ENCODE measurements at regions not wholly inside any gene's neighbourhood (a gene's known extent, or its start where the extent isn't known, plus 50 kb on each side); places are given as distances from the start of the nearest gene placed in this dataset.

DNA sequence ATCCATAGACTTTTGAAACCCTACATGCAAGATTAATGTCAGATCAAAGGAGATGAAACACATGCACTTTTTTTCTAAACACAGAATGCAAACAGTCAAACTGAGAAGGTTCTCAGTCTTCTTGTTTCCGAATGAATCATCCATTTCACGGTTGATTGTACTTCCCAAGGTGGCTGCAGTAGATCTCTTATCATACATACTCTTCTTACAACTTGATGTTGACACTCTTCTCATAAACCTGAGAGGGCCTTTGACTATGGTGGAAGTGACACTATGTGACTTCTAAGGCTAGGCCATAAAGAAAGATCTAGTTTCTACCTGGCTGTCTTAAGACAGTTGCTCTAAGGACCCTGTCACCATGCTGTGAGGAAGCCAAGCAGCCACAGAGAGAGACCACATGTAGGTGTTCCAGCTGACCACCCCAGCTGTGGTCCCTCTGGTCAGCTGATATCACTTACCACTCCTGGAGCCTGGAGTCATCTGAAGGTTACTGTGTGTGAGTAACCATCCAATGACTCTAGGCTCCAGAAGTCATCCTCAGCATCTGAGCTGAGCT is 67.2 kb upstream of the HMGA2 start:
- DNase-seq (ENCODE audit: low spot score in 2 of 2): no peak
- intact Hi-C loops (cut with DNase I; ENCODE audit: low total_unique reads): no loop called here
- H3K4me3 ChIP-seq (ENCODE audit: low read depth, poor library complexity, severe bottlenecking): no peak overlapping the region
- WGBS, 2 donors: 25 to 84% methylated on average over 2 of the region's 2 CpGs
- TF ChIP-seq, protein P1, sequence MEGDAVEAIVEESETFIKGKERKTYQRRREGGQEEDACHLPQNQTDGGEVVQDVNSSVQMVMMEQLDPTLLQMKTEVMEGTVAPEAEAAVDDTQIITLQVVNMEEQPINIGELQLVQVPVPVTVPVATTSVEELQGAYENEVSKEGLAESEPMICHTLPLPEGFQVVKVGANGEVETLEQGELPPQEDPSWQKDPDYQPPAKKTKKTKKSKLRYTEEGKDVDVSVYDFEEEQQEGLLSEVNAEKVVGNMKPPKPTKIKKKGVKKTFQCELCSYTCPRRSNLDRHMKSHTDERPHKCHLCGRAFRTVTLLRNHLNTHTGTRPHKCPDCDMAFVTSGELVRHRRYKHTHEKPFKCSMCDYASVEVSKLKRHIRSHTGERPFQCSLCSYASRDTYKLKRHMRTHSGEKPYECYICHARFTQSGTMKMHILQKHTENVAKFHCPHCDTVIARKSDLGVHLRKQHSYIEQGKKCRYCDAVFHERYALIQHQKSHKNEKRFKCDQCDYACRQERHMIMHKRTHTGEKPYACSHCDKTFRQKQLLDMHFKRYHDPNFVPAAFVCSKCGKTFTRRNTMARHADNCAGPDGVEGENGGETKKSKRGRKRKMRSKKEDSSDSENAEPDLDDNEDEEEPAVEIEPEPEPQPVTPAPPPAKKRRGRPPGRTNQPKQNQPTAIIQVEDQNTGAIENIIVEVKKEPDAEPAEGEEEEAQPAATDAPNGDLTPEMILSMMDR (IDR thresholded peaks at IDR 0.05): no peak
- TF ChIP-seq POLR2A (IDR thresholded peaks at IDR 0.05): no peak

DNA sequence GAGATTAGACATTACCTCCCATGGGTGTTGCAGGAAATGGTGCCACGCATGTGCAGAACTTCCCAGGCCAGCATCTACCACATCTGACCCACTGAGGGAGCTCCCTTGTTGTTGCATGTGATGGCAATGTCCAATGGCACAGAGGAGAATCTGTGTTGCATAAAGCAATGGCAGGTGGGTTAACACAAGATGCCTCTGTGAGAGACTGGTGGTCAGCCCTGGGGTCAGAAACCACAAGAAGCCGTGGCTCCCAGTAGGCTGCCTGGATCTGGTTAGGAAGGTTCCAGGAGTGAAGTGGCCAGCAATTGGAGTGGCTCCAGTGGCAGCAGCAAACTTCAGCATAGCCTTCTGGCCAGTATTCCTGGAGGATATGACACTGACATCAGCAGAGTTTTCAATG is 65.9 kb upstream of the HMGA2 start:
- TF ChIP-seq POLR2A (IDR thresholded peaks at IDR 0.05): no peak
- TF ChIP-seq, protein P1 (IDR thresholded peaks at IDR 0.05): no peak
- intact Hi-C loops (cut with DNase I; ENCODE audit: low total_unique reads): no loop called here
- DNase-seq (ENCODE audit: low spot score in 2 of 2): no peak
- 89 to 95% methylated on average over 1 to 2 of the region's 2 CpGs for WGBS, 2 donors
- no peak overlapping the region for H3K4me3 ChIP-seq (ENCODE audit: low read depth, poor library complexity, severe bottlenecking)

DNA sequence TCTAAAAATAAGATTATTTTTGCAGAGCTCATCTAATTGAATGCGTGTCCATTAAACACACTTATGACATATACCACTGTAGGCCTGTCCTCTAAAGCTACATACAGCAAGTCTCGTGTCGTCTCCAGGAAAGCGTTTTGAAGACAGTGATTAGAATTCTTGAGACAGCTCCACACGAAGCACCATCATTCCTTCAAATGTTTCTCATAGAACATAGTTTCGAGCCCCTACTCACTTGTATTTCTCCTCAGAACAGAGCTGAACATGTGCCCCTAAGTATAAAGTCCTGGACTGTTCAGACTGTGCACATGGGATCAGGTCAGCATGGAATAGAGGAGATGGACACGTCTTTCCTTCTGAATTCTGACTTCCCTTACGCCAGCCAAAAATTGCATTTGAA is 64.5 kb upstream of the HMGA2 start:
- DNase-seq (ENCODE audit: low spot score in 2 of 2): no peak
- 91 to 92% methylated on average over 8 of the region's 8 CpGs for WGBS, 2 donors
- no peak for TF ChIP-seq POLR2A (IDR thresholded peaks at IDR 0.05)
- TF ChIP-seq, protein P1 (IDR thresholded peaks at IDR 0.05): no peak
- intact Hi-C loops (cut with DNase I; ENCODE audit: low total_unique reads): no loop called here
- no peak overlapping the region for H3K4me3 ChIP-seq (ENCODE audit: low read depth, poor library complexity, severe bottlenecking)

GRCh38 chr12:65761301-65761700 is 63.0 kb upstream of the HMGA2 start:
- WGBS, 2 donors: 81 to 90% methylated on average over 2 of the region's 2 CpGs
- intact Hi-C loops (cut with DNase I; ENCODE audit: low total_unique reads): no loop called here
- no peak for DNase-seq (ENCODE audit: low spot score in 2 of 2)
- no peak for TF ChIP-seq POLR2A (IDR thresholded peaks at IDR 0.05)
- TF ChIP-seq, protein P1 (IDR thresholded peaks at IDR 0.05): no peak
- H3K4me3 ChIP-seq (ENCODE audit: low read depth, poor library complexity, severe bottlenecking): no peak overlapping the region

- no peak for DNase-seq (ENCODE audit: low spot score in 2 of 2)
- H3K4me3 ChIP-seq (ENCODE audit: low read depth, poor library complexity, severe bottlenecking): no peak overlapping the region
- WGBS, 2 donors: 65 to 75% methylated on average over 2 of the region's 2 CpGs
- intact Hi-C loops (cut with DNase I; ENCODE audit: low total_unique reads): no loop called here
- TF ChIP-seq, protein P1 (IDR thresholded peaks at IDR 0.05): no peak
- TF ChIP-seq POLR2A (IDR thresholded peaks at IDR 0.05): no peak
Measured at GRCh38 chr12:65764325-65764724, 60.0 kb upstream of the HMGA2 start.

DNA sequence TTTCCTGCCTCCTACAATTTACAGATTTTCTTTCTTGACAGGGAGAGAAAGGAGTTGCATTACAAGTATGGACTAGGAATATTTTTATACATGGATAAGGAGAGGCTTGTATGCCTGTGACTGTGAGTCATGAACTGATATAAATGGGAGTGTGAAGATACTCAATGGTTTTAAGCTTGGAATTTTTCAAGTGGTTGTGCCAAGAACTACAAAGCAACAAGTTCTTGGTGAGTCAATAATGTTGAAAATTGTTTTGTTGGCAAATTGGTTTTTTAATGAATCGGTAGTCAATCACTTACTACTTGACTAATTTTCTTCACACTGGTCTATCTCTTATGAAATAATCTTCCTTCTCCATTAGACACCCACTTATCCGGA is 58.9 kb upstream of the HMGA2 start:
- no peak for DNase-seq (ENCODE audit: low spot score in 2 of 2)
- intact Hi-C loops (cut with DNase I; ENCODE audit: low total_unique reads): no loop called here
- 54 to 72% methylated on average over 2 of the region's 2 CpGs for WGBS, 2 donors
- H3K4me3 ChIP-seq (ENCODE audit: low read depth, poor library complexity, severe bottlenecking): no peak overlapping the region
- TF ChIP-seq, protein P1 (IDR thresholded peaks at IDR 0.05): no peak
- TF ChIP-seq POLR2A (IDR thresholded peaks at IDR 0.05): no peak
